Liver (tissue), 8 donors: ENCODE measurements at regions not wholly inside any gene's neighbourhood (a gene's known extent, or its start where the extent isn't known, plus 50 kb on each side); places are given as distances from the start of the nearest gene placed in this dataset.

Experiments
- DNase-seq: peaks from one replicate; pipeline ENCODE4 v3.0.0-alpha.2; 2017; ENCODE audit warnings: low spot score
- H3K27ac ChIP-seq, 2 donors: one replicate each; pipeline ENCODE4 v1.7.0; 2013; ENCODE audit warnings: inconsistent platforms in 2 of 2, low read length in 2 of 2, control low read depth in 1 of 2, low read depth in 1 of 2, mild to moderate bottlenecking in 1 of 2
- H3K27me3 ChIP-seq, 4 donors: one replicate each; pipeline versions ENCODE4 v1.6.1 to v1.7.0; 2013; ENCODE audit warnings: low read length in 3 of 4, inconsistent platforms in 1 of 4, mild to moderate bottlenecking in 1 of 4, moderate library complexity in 1 of 4; ENCODE audit not compliant: control insufficient read depth in 4 of 4, insufficient read depth in 4 of 4
- H3K36me3 ChIP-seq, 4 donors: one replicate each; pipeline versions ENCODE4 v1.6.1 to v1.7.0; 2013; ENCODE audit warnings: low read length in 3 of 4, mild to moderate bottlenecking in 3 of 4, low read depth in 1 of 4, moderate library complexity in 1 of 4; ENCODE audit not compliant: control insufficient read depth in 4 of 4, insufficient read depth in 3 of 4
- H3K4me1 ChIP-seq, 4 donors: one replicate each; pipeline versions ENCODE4 v1.6.1 to v1.7.0; 2013; ENCODE audit warnings: low read length in 3 of 4, mild to moderate bottlenecking in 3 of 4, moderate library complexity in 1 of 4; ENCODE audit not compliant: control insufficient read depth in 4 of 4, insufficient read depth in 4 of 4
- H3K4me3 ChIP-seq, 3 donors: one replicate each; pipeline versions ENCODE4 v1.6.1 to v1.7.0; 2013; ENCODE audit warnings: low read length in 3 of 3, control low read depth in 1 of 3, low read depth in 1 of 3, mild to moderate bottlenecking in 1 of 3
- H3K9ac ChIP-seq, 2 donors: one replicate each; pipeline ENCODE4 v1.7.0; 2013; ENCODE audit warnings: low read length in 2 of 2, mild to moderate bottlenecking in 2 of 2, moderate library complexity in 2 of 2, control low read depth in 1 of 2, low read depth in 1 of 2
- H3K9me3 ChIP-seq, 4 donors: one replicate each; pipeline versions ENCODE4 v1.6.1 to v1.7.0; 2013; ENCODE audit warnings: low read length in 3 of 4; ENCODE audit not compliant: control insufficient read depth in 4 of 4
- EGR1 ChIP-seq, 2 donors: IDR thresholded peaks; 2 replicates each; pipeline ENCODE4 v1.6.1; 2016 to 2018; ENCODE audit warnings: antibody characterized with exemption in 2 of 2, low read depth in 2 of 2
- FOXA1 ChIP-seq: IDR thresholded peaks from 2 replicates; pipeline ENCODE4 v1.6.1; 2016; ENCODE audit warnings: antibody characterized with exemption
- FOXA2 ChIP-seq: IDR thresholded peaks from 2 replicates; pipeline ENCODE4 v1.6.1; 2016; ENCODE audit warnings: antibody characterized with exemption
- GABPA ChIP-seq, 2 donors: IDR thresholded peaks in 1 of 2; conservative IDR thresholded peaks in 1 of 2; 2 replicates each; pipeline ENCODE4 v1.6.1; 2016; ENCODE audit warnings: antibody characterized with exemption in 2 of 2, mild to moderate bottlenecking in 1 of 2, moderate library complexity in 1 of 2
- HNF4A ChIP-seq, 2 donors: conservative IDR thresholded peaks; 2 replicates each; pipeline ENCODE4 v1.6.1; 2016; ENCODE audit warnings: antibody characterized with exemption in 2 of 2, mild to moderate bottlenecking in 2 of 2
- HNF4G ChIP-seq: IDR thresholded peaks from 2 replicates; pipeline ENCODE4 v1.6.1; 2016; ENCODE audit warnings: antibody characterized with exemption
- JUND ChIP-seq, 2 donors: IDR thresholded peaks; 2 replicates each; pipeline ENCODE4 v1.6.1; 2016; ENCODE audit warnings: antibody characterized with exemption in 2 of 2
- MAX ChIP-seq: IDR thresholded peaks from 2 replicates; pipeline ENCODE4 v1.6.1; 2016; ENCODE audit warnings: antibody characterized with exemption
- NR2F2 ChIP-seq: IDR thresholded peaks from 2 replicates; pipeline ENCODE4 v1.6.1; 2016; ENCODE audit warnings: antibody characterized with exemption
- RAD21 ChIP-seq, 2 donors: IDR thresholded peaks; 2 replicates each; pipeline ENCODE4 v1.6.1; 2016; ENCODE audit warnings: antibody characterized with exemption in 2 of 2, mild to moderate bottlenecking in 2 of 2
- RXRA ChIP-seq, 2 donors: IDR thresholded peaks; 2 replicates each; pipeline ENCODE4 v1.6.1; 2017 to 2018; ENCODE audit warnings: antibody characterized with exemption in 2 of 2, mild to moderate bottlenecking in 1 of 2
- TAF1 ChIP-seq: conservative IDR thresholded peaks from 2 replicates; pipeline ENCODE4 v1.6.1; 2016; ENCODE audit warnings: antibody characterized with exemption, mild to moderate bottlenecking
- YY1 ChIP-seq: IDR thresholded peaks from 2 replicates; pipeline ENCODE4 v1.6.1; 2016; ENCODE audit warnings: antibody characterized with exemption, mild to moderate bottlenecking
- ZBTB33 ChIP-seq: IDR thresholded peaks from 2 replicates; pipeline ENCODE4 v1.6.1; 2016; ENCODE audit warnings: antibody characterized with exemption
- WGBS: extraction: QIAGEN DNeasy Blood & Tissue Kit; methylation state at CpG from one replicate; pipeline ENCODE4 v1.1.7; 2013; 5-methylcytosine and 5-hydroxymethylcytosine counted together
- TF ChIP-seq, protein P1 (sequence below): IDR thresholded peaks from 2 replicates; pipeline ENCODE4 v1.6.1; 2016; ENCODE audit warnings: antibody characterized with exemption
- TF ChIP-seq, protein P2 (sequence below): fragments of 150-350 bp; IDR thresholded peaks from 2 replicates; pipeline ENCODE4 v1.5.1; 2017; ENCODE audit warnings: improper control_type of control experiment, low read depth, low read length; ENCODE audit not compliant: missing input control
- donor health status: healthy.
- donor health status: healthy.
- donor health status: healthy.
- donor health status: healthy.
- donor health status: healthy.

DNA sequence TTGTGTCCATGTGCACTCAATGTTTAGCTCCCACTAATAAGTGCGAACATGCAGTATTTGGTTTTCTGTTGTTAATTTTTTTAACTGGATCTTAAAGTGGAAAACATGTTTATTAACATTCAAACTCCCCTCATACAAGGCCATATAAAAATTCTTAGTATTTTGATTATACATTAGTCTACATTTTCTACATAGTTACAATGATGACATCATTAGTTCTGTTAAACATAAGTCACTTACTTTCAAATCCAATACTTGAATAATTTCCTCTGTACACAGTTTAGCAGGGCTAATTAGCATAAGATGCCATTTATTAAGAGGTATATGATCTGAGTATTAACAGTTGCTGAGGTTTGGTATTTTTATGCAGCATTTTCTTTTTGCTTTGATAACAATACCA lies 91.3 kb upstream of the CCDC39 start:
- WGBS: 70% methylated on average over 1 of the region's 1 CpG
- no peak overlapping the region for H3K27ac ChIP-seq
- no peak for DNase-seq
- H3K36me3 ChIP-seq: no peaks in the 10 kb centered on the region
- no peak overlapping the region for H3K4me3 ChIP-seq
- H3K9ac ChIP-seq: no peak overlapping the region
- H3K27me3 ChIP-seq: no peaks in the 10 kb centered on the region
- no peaks in the 10 kb centered on the region for H3K4me1 ChIP-seq
- no peaks in the 10 kb centered on the region for H3K9me3 ChIP-seq
- TF ChIP-seq TAF1: no peak
- TF ChIP-seq JUND (IDR thresholded peaks at IDR 0.05): no peak
- TF ChIP-seq, protein P1, sequence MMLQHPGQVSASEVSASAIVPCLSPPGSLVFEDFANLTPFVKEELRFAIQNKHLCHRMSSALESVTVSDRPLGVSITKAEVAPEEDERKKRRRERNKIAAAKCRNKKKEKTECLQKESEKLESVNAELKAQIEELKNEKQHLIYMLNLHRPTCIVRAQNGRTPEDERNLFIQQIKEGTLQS: no peak
- TF ChIP-seq EGR1 (IDR thresholded peaks at IDR 0.05; ENCODE audit: low read depth in 2 of 2): no peak
- no peak for TF ChIP-seq FOXA1
- TF ChIP-seq HNF4A (conservative IDR thresholded peaks at IDR 0.05): no peak
- TF ChIP-seq MAX: no peak
- no peak for TF ChIP-seq FOXA2
- TF ChIP-seq ZBTB33: no peak
- TF ChIP-seq YY1: no peak
- no peak for TF ChIP-seq RAD21 (IDR thresholded peaks at IDR 0.05)
- TF ChIP-seq, protein P2, sequence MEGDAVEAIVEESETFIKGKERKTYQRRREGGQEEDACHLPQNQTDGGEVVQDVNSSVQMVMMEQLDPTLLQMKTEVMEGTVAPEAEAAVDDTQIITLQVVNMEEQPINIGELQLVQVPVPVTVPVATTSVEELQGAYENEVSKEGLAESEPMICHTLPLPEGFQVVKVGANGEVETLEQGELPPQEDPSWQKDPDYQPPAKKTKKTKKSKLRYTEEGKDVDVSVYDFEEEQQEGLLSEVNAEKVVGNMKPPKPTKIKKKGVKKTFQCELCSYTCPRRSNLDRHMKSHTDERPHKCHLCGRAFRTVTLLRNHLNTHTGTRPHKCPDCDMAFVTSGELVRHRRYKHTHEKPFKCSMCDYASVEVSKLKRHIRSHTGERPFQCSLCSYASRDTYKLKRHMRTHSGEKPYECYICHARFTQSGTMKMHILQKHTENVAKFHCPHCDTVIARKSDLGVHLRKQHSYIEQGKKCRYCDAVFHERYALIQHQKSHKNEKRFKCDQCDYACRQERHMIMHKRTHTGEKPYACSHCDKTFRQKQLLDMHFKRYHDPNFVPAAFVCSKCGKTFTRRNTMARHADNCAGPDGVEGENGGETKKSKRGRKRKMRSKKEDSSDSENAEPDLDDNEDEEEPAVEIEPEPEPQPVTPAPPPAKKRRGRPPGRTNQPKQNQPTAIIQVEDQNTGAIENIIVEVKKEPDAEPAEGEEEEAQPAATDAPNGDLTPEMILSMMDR: no peak
- TF ChIP-seq GABPA (IDR thresholded peaks at IDR 0.05 in 1 of 2, conservative IDR thresholded peaks at IDR 0.05 in 1 of 2): no peak
- no peak for TF ChIP-seq NR2F2
- no peak for TF ChIP-seq HNF4G
- no peak for TF ChIP-seq RXRA (IDR thresholded peaks at IDR 0.05)

DNA sequence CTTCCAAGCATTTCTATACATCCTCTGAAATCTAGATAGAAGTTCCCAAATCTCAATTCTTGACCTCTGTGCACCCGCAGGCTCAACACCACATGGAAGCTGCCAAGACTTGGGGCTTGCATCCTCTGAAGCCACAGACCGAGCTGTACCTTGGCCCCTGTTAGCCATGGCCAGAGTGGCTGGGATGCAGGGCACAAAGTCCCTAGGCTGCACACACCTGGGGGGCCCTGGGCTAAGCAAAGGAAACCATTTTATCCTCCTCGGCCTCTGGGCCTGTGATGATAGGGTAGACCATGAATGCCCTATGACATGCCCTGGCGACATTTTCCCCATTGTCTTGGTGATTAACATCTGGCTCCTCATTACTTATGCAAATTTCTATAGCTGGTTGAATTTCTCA lies 97.1 kb upstream of the CCDC39 start:
- H3K27me3 ChIP-seq: no peaks in the 10 kb centered on the region
- H3K27ac ChIP-seq: no peak overlapping the region
- 84% methylated on average over 4 of the region's 4 CpGs for WGBS
- H3K36me3 ChIP-seq: no peaks in the 10 kb centered on the region
- H3K9me3 ChIP-seq: peaks cover 0 to 25% (median 2%) of the 10 kb centered on the region in 4 donors
- no peak overlapping the region for H3K4me3 ChIP-seq
- DNase-seq: no peak
- no peaks in the 10 kb centered on the region for H3K4me1 ChIP-seq
- no peak for TF ChIP-seq GABPA (IDR thresholded peaks at IDR 0.05 in 1 of 2, conservative IDR thresholded peaks at IDR 0.05 in 1 of 2)
- no peak for TF ChIP-seq YY1
- no peak for TF ChIP-seq HNF4G
- H3K9ac ChIP-seq: no peak overlapping the region
